ENCODE measurements at regions not wholly inside any gene's neighbourhood (a gene's known extent, or its start where the extent isn't known, plus 50 kb on each side); places are given as distances from the start of the nearest gene placed in this dataset.

DNA sequence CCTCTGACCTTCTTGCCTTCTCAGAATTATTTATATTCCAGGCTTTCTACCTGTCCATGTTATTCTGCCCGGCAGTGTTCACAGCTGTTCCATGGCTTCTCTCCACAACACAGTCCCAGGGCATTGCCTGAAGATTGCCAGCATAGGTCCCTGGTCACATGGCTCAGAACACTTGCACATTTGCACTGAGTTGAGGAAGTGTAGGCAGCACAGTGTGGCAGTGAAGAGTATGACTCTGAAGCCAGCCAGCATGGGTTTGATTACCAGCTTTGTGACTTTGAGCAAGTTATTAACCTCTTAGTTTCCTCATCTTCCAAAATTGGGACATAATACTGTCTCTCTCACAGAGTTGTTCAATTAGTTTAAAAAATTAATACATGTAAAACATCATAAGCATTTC is 73.2 kb upstream of the NEUROD6 start:
- TF ChIP-seq MAX (IDR thresholded peaks at IDR 0.05) (no peak), YY1 (IDR thresholded peaks at IDR 0.05; ENCODE audit: low read depth) (no peak), TCF12 (IDR thresholded peaks at IDR 0.05; ENCODE audit: low read depth) (no peak), ZBTB7A (IDR thresholded peaks at IDR 0.05; ENCODE audit: low read depth) (no peak), TAF1 (IDR thresholded peaks at IDR 0.05; ENCODE audit: low read depth) (no peak), CREB1 (IDR thresholded peaks at IDR 0.05; ENCODE audit: low read depth) (no peak), USF1 (IDR thresholded peaks at IDR 0.05) (no peak), EP300 (IDR thresholded peaks at IDR 0.05; ENCODE audit: borderline replicate concordance) (no peak)
- TF ChIP-seq, protein P1, sequence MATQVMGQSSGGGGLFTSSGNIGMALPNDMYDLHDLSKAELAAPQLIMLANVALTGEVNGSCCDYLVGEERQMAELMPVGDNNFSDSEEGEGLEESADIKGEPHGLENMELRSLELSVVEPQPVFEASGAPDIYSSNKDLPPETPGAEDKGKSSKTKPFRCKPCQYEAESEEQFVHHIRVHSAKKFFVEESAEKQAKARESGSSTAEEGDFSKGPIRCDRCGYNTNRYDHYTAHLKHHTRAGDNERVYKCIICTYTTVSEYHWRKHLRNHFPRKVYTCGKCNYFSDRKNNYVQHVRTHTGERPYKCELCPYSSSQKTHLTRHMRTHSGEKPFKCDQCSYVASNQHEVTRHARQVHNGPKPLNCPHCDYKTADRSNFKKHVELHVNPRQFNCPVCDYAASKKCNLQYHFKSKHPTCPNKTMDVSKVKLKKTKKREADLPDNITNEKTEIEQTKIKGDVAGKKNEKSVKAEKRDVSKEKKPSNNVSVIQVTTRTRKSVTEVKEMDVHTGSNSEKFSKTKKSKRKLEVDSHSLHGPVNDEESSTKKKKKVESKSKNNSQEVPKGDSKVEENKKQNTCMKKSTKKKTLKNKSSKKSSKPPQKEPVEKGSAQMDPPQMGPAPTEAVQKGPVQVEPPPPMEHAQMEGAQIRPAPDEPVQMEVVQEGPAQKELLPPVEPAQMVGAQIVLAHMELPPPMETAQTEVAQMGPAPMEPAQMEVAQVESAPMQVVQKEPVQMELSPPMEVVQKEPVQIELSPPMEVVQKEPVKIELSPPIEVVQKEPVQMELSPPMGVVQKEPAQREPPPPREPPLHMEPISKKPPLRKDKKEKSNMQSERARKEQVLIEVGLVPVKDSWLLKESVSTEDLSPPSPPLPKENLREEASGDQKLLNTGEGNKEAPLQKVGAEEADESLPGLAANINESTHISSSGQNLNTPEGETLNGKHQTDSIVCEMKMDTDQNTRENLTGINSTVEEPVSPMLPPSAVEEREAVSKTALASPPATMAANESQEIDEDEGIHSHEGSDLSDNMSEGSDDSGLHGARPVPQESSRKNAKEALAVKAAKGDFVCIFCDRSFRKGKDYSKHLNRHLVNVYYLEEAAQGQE (IDR thresholded peaks at IDR 0.05; ENCODE audit: low read depth): no peak
